ENCODE measurements at regions not wholly inside any gene's neighbourhood (a gene's known extent, or its start where the extent isn't known, plus 50 kb on each side); places are given as distances from the start of the nearest gene placed in this dataset.

- Mint-ChIP-seq H3K9me3 (ENCODE audit: unreplicated experiment) (no peaks in the 10 kb centered on the region), H3K27ac (ENCODE audit: unreplicated experiment) (no peak overlapping the region), H3K27me3 (ENCODE audit: insufficient read depth, unreplicated experiment) (no peaks in the 10 kb centered on the region), H3K4me1 (ENCODE audit: low read depth, unreplicated experiment) (no peaks in the 10 kb centered on the region), H3K4me3 (ENCODE audit: unreplicated experiment) (no peak overlapping the region), H3K36me3 (ENCODE audit: insufficient read depth, unreplicated experiment) (no peaks in the 10 kb centered on the region)
- H3K27me3 ChIP-seq (replicated peaks; ENCODE audit: control insufficient read depth, insufficient read depth, low read length): no peaks in the 10 kb centered on the region
- DNase-seq: no peak
- H3K4me3 ChIP-seq (ENCODE audit: low read depth, low read length): no peak overlapping the region
- H3K4me1 ChIP-seq: no peaks in the 10 kb centered on the region
- intact Hi-C loops (cut with micrococcal nuclease; ENCODE audit: unreplicated experiment): no loop called here
- H3K36me3 ChIP-seq (ENCODE audit: control insufficient read depth, insufficient read depth, low read length): no peaks in the 10 kb centered on the region
- ChIA-PET POLR2A (no interaction called here), CTCF (no interaction called here)
- TF ChIP-seq, protein P1, sequence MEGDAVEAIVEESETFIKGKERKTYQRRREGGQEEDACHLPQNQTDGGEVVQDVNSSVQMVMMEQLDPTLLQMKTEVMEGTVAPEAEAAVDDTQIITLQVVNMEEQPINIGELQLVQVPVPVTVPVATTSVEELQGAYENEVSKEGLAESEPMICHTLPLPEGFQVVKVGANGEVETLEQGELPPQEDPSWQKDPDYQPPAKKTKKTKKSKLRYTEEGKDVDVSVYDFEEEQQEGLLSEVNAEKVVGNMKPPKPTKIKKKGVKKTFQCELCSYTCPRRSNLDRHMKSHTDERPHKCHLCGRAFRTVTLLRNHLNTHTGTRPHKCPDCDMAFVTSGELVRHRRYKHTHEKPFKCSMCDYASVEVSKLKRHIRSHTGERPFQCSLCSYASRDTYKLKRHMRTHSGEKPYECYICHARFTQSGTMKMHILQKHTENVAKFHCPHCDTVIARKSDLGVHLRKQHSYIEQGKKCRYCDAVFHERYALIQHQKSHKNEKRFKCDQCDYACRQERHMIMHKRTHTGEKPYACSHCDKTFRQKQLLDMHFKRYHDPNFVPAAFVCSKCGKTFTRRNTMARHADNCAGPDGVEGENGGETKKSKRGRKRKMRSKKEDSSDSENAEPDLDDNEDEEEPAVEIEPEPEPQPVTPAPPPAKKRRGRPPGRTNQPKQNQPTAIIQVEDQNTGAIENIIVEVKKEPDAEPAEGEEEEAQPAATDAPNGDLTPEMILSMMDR (IDR thresholded peaks at IDR 0.05; ENCODE audit: insufficient read depth in 1 of 2, low read depth in 1 of 2, low read length in 1 of 2, severe bottlenecking in 1 of 2, unreplicated experiment in 1 of 2): no peak
- no peaks in the 10 kb centered on the region for H3K9me3 ChIP-seq
- no TSS peak for BruUV-seq (replicated peaks)
Measured at GRCh38 chr9:78133751-78134150, 102.1 kb upstream of the CEP78 start.

- no peak for DNase-seq
- H3K27me3 ChIP-seq (replicated peaks; ENCODE audit: control insufficient read depth, insufficient read depth, low read length): no peaks in the 10 kb centered on the region
- no peaks in the 10 kb centered on the region for H3K4me1 ChIP-seq
- ChIA-PET CTCF (no interaction called here), POLR2A (no interaction called here)
- H3K36me3 ChIP-seq (ENCODE audit: control insufficient read depth, insufficient read depth, low read length): no peaks in the 10 kb centered on the region
- H3K27me3 Mint-ChIP-seq (ENCODE audit: insufficient read depth, unreplicated experiment): no peaks in the 10 kb centered on the region
- no peaks in the 10 kb centered on the region for H3K9me3 ChIP-seq
- H3K4me1 Mint-ChIP-seq (ENCODE audit: low read depth, unreplicated experiment): no peaks in the 10 kb centered on the region
- intact Hi-C loops (cut with micrococcal nuclease; ENCODE audit: unreplicated experiment): no loop called here
- BruUV-seq (replicated peaks): no TSS peak
- no peaks in the 10 kb centered on the region for H3K9me3 Mint-ChIP-seq (ENCODE audit: unreplicated experiment)
- H3K4me3 ChIP-seq (ENCODE audit: low read depth, low read length): no peak overlapping the region
- H3K27ac Mint-ChIP-seq (ENCODE audit: unreplicated experiment): no peak overlapping the region
- TF ChIP-seq, protein P1 (IDR thresholded peaks at IDR 0.05; ENCODE audit: insufficient read depth in 1 of 2, low read depth in 1 of 2, low read length in 1 of 2, severe bottlenecking in 1 of 2, unreplicated experiment in 1 of 2): no peak
- H3K36me3 Mint-ChIP-seq (ENCODE audit: insufficient read depth, unreplicated experiment): no peaks in the 10 kb centered on the region
- no peak overlapping the region for H3K4me3 Mint-ChIP-seq (ENCODE audit: unreplicated experiment)
Measured at GRCh38 chr9:78132701-78133058, 101.1 kb upstream of the GNAQ start.

- BruUV-seq (replicated peaks): no TSS peak
- no peak overlapping the region for H3K4me3 Mint-ChIP-seq (ENCODE audit: unreplicated experiment)
- no peaks in the 10 kb centered on the region for H3K27me3 ChIP-seq (replicated peaks; ENCODE audit: control insufficient read depth, insufficient read depth, low read length)
- no peaks in the 10 kb centered on the region for H3K9me3 Mint-ChIP-seq (ENCODE audit: unreplicated experiment)
- H3K27me3 Mint-ChIP-seq (ENCODE audit: insufficient read depth, unreplicated experiment): no peaks in the 10 kb centered on the region
- H3K4me3 ChIP-seq (ENCODE audit: low read depth, low read length): no peak overlapping the region
- no peaks in the 10 kb centered on the region for H3K36me3 ChIP-seq (ENCODE audit: control insufficient read depth, insufficient read depth, low read length)
- DNase-seq: no peak
- no peak overlapping the region for H3K27ac Mint-ChIP-seq (ENCODE audit: unreplicated experiment)
- TF ChIP-seq, protein P1 (IDR thresholded peaks at IDR 0.05; ENCODE audit: insufficient read depth in 1 of 2, low read depth in 1 of 2, low read length in 1 of 2, severe bottlenecking in 1 of 2, unreplicated experiment in 1 of 2): no peak
- intact Hi-C loops (cut with micrococcal nuclease; ENCODE audit: unreplicated experiment): no loop called here
- POLR2A ChIA-PET: no interaction called here
- H3K4me1 ChIP-seq: no peaks in the 10 kb centered on the region
- H3K36me3 Mint-ChIP-seq (ENCODE audit: insufficient read depth, unreplicated experiment): no peaks in the 10 kb centered on the region
- CTCF ChIA-PET: no interaction called here
- no peaks in the 10 kb centered on the region for H3K4me1 Mint-ChIP-seq (ENCODE audit: low read depth, unreplicated experiment)
- no peaks in the 10 kb centered on the region for H3K9me3 ChIP-seq
Measured at GRCh38 chr9:78131969-78132700, 100.5 kb upstream of the GNAQ start.
